ENCODE measurements at regions not wholly inside any gene's neighbourhood (a gene's known extent, or its start where the extent isn't known, plus 50 kb on each side); places are given as distances from the start of the nearest gene placed in this dataset.

DNA sequence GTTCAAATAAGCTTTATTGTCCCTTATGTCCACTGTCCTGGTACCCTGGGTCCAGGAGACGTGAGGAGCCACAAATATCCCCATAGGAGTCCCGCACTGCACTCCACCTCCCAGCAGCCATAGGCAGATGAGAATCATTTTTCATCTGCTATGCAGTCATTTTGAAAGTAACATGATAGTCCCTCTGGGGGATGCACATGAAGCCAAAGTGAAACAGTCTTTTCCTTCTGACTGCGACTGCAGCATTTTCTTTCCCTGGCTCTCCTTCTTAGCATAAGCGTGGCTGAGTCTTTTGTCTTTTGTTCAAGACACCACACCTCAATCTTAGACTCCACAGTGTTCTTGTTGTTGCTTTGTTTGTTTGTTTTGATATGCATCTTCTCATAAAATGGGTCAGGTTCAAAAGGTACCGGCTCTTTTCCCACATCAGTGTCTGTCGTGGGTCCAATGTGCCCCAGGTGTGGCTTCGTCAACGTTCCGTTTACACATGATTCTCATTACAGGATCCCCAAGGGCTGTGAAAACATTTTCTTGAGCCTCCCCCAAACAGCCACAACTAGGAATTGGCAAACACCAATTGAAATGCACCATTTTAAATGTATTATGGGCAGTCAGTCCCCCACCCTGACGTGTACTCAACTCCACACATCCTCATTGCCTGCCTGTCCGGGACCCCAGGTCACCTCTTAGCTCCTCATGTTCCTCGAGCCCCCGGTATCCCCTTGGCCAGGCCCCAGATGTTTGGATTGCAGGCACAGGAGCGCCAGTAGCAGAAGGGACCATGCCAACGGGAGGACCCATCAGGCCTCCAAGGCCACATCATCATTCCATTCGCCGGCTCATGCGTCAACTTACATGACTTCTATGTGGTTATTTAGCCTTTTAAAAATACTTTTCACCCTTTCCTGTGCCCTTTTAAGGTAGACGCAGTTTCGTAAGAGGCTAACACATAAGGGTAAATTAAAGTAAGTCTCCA lies 237.8 kb upstream of the DAPK1 start:
- H3K27ac ChIP-seq: no peak overlapping the region
- FAIRE-seq (no peak), ATAC-seq (no peak), DNase-seq (no peak)
- WGBS, 2 donors: 75 to 77% methylated on average over 20 of the region's 20 CpGs
- H3K4me3 ChIP-seq: no peak overlapping the region
- H3K9me3 ChIP-seq: no peaks in the 10 kb centered on the region
- TF ChIP-seq, protein P1, sequence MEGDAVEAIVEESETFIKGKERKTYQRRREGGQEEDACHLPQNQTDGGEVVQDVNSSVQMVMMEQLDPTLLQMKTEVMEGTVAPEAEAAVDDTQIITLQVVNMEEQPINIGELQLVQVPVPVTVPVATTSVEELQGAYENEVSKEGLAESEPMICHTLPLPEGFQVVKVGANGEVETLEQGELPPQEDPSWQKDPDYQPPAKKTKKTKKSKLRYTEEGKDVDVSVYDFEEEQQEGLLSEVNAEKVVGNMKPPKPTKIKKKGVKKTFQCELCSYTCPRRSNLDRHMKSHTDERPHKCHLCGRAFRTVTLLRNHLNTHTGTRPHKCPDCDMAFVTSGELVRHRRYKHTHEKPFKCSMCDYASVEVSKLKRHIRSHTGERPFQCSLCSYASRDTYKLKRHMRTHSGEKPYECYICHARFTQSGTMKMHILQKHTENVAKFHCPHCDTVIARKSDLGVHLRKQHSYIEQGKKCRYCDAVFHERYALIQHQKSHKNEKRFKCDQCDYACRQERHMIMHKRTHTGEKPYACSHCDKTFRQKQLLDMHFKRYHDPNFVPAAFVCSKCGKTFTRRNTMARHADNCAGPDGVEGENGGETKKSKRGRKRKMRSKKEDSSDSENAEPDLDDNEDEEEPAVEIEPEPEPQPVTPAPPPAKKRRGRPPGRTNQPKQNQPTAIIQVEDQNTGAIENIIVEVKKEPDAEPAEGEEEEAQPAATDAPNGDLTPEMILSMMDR (IDR thresholded peaks at IDR 0.05): no peak
- intact Hi-C loops (cut with DNase I): no loop called here
- no peaks in the 10 kb centered on the region for H3K36me3 ChIP-seq
- no peaks in the 10 kb centered on the region for H3K4me1 ChIP-seq
- H3K27me3 ChIP-seq: no peaks in the 10 kb centered on the region

DNA sequence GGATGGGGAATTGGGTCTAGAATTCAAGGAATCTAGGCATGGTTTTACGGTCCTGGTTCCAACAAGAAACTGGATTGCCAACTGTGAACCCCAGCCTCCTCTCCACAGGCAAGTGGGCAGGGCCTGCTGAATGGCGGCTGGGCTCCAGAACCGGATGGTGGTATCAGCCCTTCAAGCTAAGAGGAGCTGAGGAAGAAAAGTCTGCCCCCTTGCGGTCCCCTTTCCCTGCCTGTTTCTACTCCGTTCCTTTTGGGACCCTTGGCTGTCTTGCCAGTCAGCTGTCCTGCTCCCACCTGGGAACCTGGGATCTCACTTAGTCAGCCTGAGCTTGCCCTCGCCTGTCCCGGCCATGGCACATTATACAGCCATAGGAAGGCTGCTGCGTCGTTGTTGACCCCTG lies 234.4 kb upstream of the DAPK1 start:
- Histone ChIP-seq H3K4me3 (no peak overlapping the region), H3K4me1 (no peaks in the 10 kb centered on the region), H3K27ac (no peak overlapping the region), H3K36me3 (no peaks in the 10 kb centered on the region), H3K9me3 (no peaks in the 10 kb centered on the region), H3K27me3 (no peaks in the 10 kb centered on the region)
- TF ChIP-seq, protein P1 (IDR thresholded peaks at IDR 0.05): no peak
- FAIRE-seq (no peak), DNase-seq (peak in 1 of 6 donors; percentile 29), ATAC-seq (peak in 1 of 4 donors; percentile 48)
- 62 to 67% methylated on average over 9 of the region's 9 CpGs for WGBS, 2 donors
- intact Hi-C loops (cut with DNase I): no loop called here

DNA sequence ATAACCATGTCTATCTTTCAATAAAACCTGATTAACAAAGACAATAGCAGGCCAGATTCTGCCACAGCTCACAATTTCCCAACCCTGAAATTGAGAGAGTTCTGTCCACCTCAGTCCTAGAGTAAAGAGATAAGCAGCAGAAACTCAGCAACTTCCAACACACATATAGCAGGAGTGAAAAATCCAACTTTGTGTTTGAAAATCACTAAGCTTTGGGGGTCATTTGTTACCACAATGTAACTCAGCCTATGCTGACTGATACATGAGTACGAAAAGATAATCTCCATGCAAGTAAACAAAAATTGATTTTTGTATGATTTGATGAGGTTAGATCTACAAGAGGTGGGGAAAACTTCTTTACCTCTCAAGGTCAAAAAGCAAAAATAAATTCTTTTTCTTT lies 231.0 kb upstream of the DAPK1 start:
- H3K27ac ChIP-seq: no peak overlapping the region
- no peaks in the 10 kb centered on the region for H3K36me3 ChIP-seq
- H3K9me3 ChIP-seq: no peaks in the 10 kb centered on the region
- no peaks in the 10 kb centered on the region for H3K27me3 ChIP-seq
- 84 to 86% methylated on average over 1 of the region's 1 CpG for WGBS, 2 donors
- FAIRE-seq: no peak
- H3K4me3 ChIP-seq: no peak overlapping the region
- no peak for ATAC-seq
- intact Hi-C loops (cut with DNase I): no loop called here
- TF ChIP-seq, protein P1 (IDR thresholded peaks at IDR 0.05): no peak
- DNase-seq: no peak
- peaks cover 0 to 3% (median 0%) of the 10 kb centered on the region in 3 donors for H3K4me1 ChIP-seq

DNA sequence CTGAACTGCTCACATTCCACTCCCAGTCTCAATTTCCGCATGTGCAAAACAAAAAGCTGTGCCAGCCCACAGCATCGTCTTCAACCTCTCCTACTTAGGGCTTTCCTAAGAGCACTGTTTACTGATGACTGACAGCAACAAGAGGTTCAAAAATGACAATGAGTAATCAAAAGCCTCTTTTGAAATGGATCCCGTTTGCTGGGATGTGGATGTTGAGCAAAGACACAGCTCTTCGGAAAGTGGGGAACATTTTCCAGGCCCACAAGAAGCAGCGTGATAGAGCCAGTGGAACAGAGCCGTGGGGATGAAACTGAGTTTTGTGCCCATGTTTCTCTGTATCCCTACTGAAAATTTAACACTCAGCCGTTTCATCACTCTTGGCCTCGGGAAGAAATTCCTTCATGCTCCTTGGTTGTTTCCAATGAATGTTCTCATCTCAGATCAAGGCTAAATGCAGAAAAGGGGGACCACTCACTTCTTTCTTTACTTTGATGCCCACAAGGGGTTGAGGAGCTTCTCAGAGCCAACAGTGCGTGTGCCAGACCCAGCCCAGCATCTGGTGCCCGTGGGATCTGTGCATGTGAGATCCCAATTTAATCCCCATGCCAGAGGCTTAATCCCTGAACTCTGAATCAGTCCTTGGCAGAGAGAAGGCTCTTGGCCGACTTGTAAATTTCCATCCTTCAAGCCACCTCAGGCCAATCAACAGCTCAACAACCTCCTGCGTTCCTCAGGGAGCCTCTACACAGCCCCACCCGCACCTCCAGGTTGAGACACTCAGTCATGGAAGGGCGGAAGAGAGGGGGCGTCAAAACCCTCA lies 230.2 kb upstream of the DAPK1 start:
- no peak for FAIRE-seq
- Histone ChIP-seq H3K4me3 (no peak overlapping the region), H3K4me1 (peaks cover 0 to 3% (median 0%) of the 10 kb centered on the region in 3 donors), H3K9me3 (no peaks in the 10 kb centered on the region), H3K36me3 (no peaks in the 10 kb centered on the region), H3K27ac (no peak overlapping the region), H3K27me3 (no peaks in the 10 kb centered on the region)
- no peak for ATAC-seq
- intact Hi-C loops (cut with DNase I): no loop called here
- no peak for DNase-seq
- TF ChIP-seq, protein P1 (IDR thresholded peaks at IDR 0.05): no peak
- WGBS, 2 donors: 84 to 93% methylated on average over 15 of the region's 15 CpGs

All from pancreas (tissue), 10 donors.